Pancreas (tissue), 10 donors: ENCODE measurements at regions not wholly inside any gene's neighbourhood (a gene's known extent, or its start where the extent isn't known, plus 50 kb on each side); places are given as distances from the start of the nearest gene placed in this dataset.

ENCODE experiments used
- ATAC-seq, 4 donors: fragments of 200-7000 bp; cut with Tn5 transposase; one replicate each; pipeline versions ENCODE4 v1.8.0 to v1.9.1; 2020; ENCODE audit warnings: mild to moderate bottlenecking in 4 of 4, moderate library complexity in 4 of 4
- DNase-seq, 6 donors: peaks; one replicate each; pipeline ENCODE4 v3.0.0-alpha.2; 2020
- FAIRE-seq: peaks from 2 replicates; lab custom pipeline; 2012; peaks lifted over from hg19 to GRCh38; lab: Jason Lieb, UNC
- H3K27ac ChIP-seq, 4 donors: fragments of 200-600 bp; sonication (generic); 1 replicate in 3 of 4; 2 replicates in 1 of 4; pipeline versions ENCODE4 v1.5.0 to v1.8.0; 2020
- H3K27me3 ChIP-seq, 4 donors: fragments of 200-600 bp; one replicate each; pipeline ENCODE4 v1.8.0; 2021
- H3K36me3 ChIP-seq, 3 donors: fragments of 200-600 bp; sonication (generic) in 1 of 3; one replicate each; pipeline versions ENCODE4 v1.5.0 to v1.8.0; 2020 to 2021
- H3K4me1 ChIP-seq, 3 donors: fragments of 200-600 bp; one replicate each; pipeline ENCODE4 v1.8.0; 2021
- H3K4me3 ChIP-seq, 4 donors: fragments of 200-600 bp; sonication (generic) in 2 of 4; one replicate each; pipeline versions ENCODE4 v1.5.0 to v1.8.0; 2020 to 2021
- H3K9me3 ChIP-seq, 4 donors: fragments of 200-600 bp; one replicate each; pipeline ENCODE4 v1.8.0; 2021
- WGBS, 2 donors: extraction: QIAGEN DNeasy Blood & Tissue Kit; methylation state at CpG; one replicate each; pipeline ENCODE4 v1.1.7; 2013; 5-methylcytosine and 5-hydroxymethylcytosine counted together
- intact Hi-C, 3 donors: fragments of 100-400 bp; cut with DNase I; formaldehyde crosslinking; loops; one replicate each; pipeline versions ENCODE4 v1.11.1 to v1.14.2; 2022
- TF ChIP-seq, protein P1 (sequence below), 4 donors: fragments of 200-600 bp; sonication (generic) in 3 of 4; IDR thresholded peaks; one replicate each; pipeline versions ENCODE4 v1.5.0 to v1.8.0; 2021; ENCODE audit warnings: antibody characterized with exemption in 4 of 4
- donor health status: healthy with polysubstance abuse.
- donor health status: DM: no; HTN: no; CAD: no; lungs with moderate emphysema.
- donor health status: DM: no; HTN: no; CAD: no.
- donor health status: control.
- donor health status: control.
- donor health status: Bipolar disorder and iron deficiency.
- donor health status: DM: yes; HTN: yes; CAD: no.
- donor health status: DM: no; HTN: no; CAD: no.
- donor health status: DM: no; HTN: no; CAD: no.
- donor health status: DM: yes; HTN: yes; CAD: no.

- FAIRE-seq, result no peak
These were observed 1042.0 kb upstream of the B3GALT2 start for GRCh38 chr1:194228427-194228826.

GRCh38 chr1:194227161-194227560, 1040.7 kb upstream of the B3GALT2 start:
- TF ChIP-seq, protein P1, sequence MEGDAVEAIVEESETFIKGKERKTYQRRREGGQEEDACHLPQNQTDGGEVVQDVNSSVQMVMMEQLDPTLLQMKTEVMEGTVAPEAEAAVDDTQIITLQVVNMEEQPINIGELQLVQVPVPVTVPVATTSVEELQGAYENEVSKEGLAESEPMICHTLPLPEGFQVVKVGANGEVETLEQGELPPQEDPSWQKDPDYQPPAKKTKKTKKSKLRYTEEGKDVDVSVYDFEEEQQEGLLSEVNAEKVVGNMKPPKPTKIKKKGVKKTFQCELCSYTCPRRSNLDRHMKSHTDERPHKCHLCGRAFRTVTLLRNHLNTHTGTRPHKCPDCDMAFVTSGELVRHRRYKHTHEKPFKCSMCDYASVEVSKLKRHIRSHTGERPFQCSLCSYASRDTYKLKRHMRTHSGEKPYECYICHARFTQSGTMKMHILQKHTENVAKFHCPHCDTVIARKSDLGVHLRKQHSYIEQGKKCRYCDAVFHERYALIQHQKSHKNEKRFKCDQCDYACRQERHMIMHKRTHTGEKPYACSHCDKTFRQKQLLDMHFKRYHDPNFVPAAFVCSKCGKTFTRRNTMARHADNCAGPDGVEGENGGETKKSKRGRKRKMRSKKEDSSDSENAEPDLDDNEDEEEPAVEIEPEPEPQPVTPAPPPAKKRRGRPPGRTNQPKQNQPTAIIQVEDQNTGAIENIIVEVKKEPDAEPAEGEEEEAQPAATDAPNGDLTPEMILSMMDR (IDR thresholded peaks at IDR 0.05), result no peak
- H3K27me3 ChIP-seq, result no peaks in the 10 kb centered on the region
- DNase-seq (no peak), FAIRE-seq (no peak), ATAC-seq (no peak)
- intact Hi-C loops, result no loop called here
- H3K9me3 ChIP-seq, result no peaks in the 10 kb centered on the region
- no peak overlapping the region for H3K27ac ChIP-seq
- H3K36me3 ChIP-seq, result no peaks in the 10 kb centered on the region
- no peaks in the 10 kb centered on the region for H3K4me1 ChIP-seq
- 61 to 77% methylated on average over 1 of the region's 1 CpG for WGBS, 2 donors
- no peak overlapping the region for H3K4me3 ChIP-seq

More at GRCh38 chr1:194228427-194228826, 1042.0 kb upstream of the B3GALT2 start:
- DNase-seq (no peak), ATAC-seq (no peak)
- H3K27ac ChIP-seq, result no peak overlapping the region
- no peaks in the 10 kb centered on the region for H3K9me3 ChIP-seq
- intact Hi-C loops, result no loop called here
- 85 to 89% methylated on average over 1 of the region's 1 CpG for WGBS, 2 donors
- TF ChIP-seq, protein P1 (IDR thresholded peaks at IDR 0.05), result no peak
- no peak overlapping the region for H3K4me3 ChIP-seq
- no peaks in the 10 kb centered on the region for H3K4me1 ChIP-seq
- H3K27me3 ChIP-seq, result no peaks in the 10 kb centered on the region
- no peaks in the 10 kb centered on the region for H3K36me3 ChIP-seq

GRCh38 chr1:194225821-194226220, 1039.4 kb upstream of the B3GALT2 start:
- no peaks in the 10 kb centered on the region for H3K4me1 ChIP-seq
- H3K27me3 ChIP-seq, result no peaks in the 10 kb centered on the region
- H3K9me3 ChIP-seq, result no peaks in the 10 kb centered on the region
- no peak for FAIRE-seq
- no peak overlapping the region for H3K4me3 ChIP-seq
- whole genome bisulfite sequencing, 2 donors, result 46 to 48% methylated on average over 2 of the region's 2 CpGs
- H3K36me3 ChIP-seq, result no peaks in the 10 kb centered on the region
- no peak overlapping the region for H3K27ac ChIP-seq
- DNase-seq, result no peak
- intact Hi-C loops, result no loop called here
- TF ChIP-seq, protein P1 (IDR thresholded peaks at IDR 0.05), result no peak
- no peak for ATAC-seq

GRCh38 chr1:194223596-194223995, 1037.2 kb upstream of the B3GALT2 start:
- DNase-seq (no peak), ATAC-seq (no peak), FAIRE-seq (no peak)

DNA sequence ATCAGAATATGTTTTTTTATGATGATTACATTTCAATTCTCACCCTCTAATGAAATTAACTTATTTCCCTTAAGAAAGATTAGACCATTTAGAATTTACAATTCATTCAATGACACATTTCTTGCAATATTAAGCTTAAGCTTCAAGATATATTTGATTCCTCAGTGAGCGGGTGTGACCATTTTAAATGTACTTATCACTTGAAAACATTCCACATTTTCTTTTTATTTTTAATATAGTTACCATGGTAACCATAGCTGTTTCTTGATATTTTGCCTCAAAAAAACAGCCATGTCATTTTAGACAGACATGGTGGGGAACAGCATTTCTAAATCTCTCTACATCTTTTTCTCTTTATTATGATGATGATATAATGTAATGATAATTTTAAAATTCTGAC, 1029.0 kb upstream of the B3GALT2 start:
- 97 to 100% methylated on average over 1 of the region's 1 CpG for WGBS, 2 donors
- no peaks in the 10 kb centered on the region for H3K9me3 ChIP-seq
- ATAC-seq (no peak), DNase-seq (no peak), FAIRE-seq (no peak)
- intact Hi-C loops, result no loop called here
- H3K4me3 ChIP-seq, result no peak overlapping the region
- H3K27me3 ChIP-seq, result no peaks in the 10 kb centered on the region
- no peaks in the 10 kb centered on the region for H3K36me3 ChIP-seq
- no peak overlapping the region for H3K27ac ChIP-seq
- H3K4me1 ChIP-seq, result peaks cover 0 to under 1% (median 0%) of the 10 kb centered on the region in 3 donors
- TF ChIP-seq, protein P1 (IDR thresholded peaks at IDR 0.05), result no peak

More at GRCh38 chr1:194223596-194223995, 1037.2 kb upstream of the B3GALT2 start:
- WGBS, 2 donors, result 49 to 60% methylated on average over 1 of the region's 1 CpG
- no peaks in the 10 kb centered on the region for H3K4me1 ChIP-seq
- intact Hi-C loops, result no loop called here
- TF ChIP-seq, protein P1 (IDR thresholded peaks at IDR 0.05), result no peak
- no peak overlapping the region for H3K4me3 ChIP-seq
- H3K27ac ChIP-seq, result no peak overlapping the region
- no peaks in the 10 kb centered on the region for H3K27me3 ChIP-seq
- H3K9me3 ChIP-seq, result no peaks in the 10 kb centered on the region
- no peaks in the 10 kb centered on the region for H3K36me3 ChIP-seq
